Hippocampal formation (tissue), 2 donors: ENCODE measurements at regions not wholly inside any gene's neighbourhood (a gene's known extent, or its start where the extent isn't known, plus 50 kb on each side); places are given as distances from the start of the nearest gene placed in this dataset.

Source experiments
- DNase-seq, 2 donors: peaks; one replicate each; lab custom pipeline; 2025; lab: John Stamatoyannopoulos, UW

GRCh38 chr6:140320081-140321080 lies 945.9 kb upstream of the CITED2 start:
- no peak for DNase-seq

DNA sequence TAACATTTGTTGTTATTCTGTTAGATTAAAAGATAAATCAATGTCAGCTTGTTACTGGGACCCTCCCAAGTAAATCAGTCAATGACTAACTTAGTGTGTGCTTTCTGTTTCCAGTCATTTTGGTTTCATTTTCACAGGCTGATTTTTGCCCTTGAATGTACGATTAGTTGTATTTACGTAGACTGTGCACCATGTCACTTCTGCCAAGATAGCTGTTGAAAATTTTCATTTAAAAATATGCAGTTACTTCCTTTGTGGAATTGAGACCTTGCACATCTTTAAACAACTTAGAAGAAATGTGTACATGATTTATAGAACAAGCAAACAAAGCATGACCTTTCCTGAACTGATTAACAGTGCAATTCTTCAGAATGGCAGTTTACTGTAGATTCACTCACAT lies 944.8 kb upstream of the CITED2 start:
- no peak for DNase-seq

DNA sequence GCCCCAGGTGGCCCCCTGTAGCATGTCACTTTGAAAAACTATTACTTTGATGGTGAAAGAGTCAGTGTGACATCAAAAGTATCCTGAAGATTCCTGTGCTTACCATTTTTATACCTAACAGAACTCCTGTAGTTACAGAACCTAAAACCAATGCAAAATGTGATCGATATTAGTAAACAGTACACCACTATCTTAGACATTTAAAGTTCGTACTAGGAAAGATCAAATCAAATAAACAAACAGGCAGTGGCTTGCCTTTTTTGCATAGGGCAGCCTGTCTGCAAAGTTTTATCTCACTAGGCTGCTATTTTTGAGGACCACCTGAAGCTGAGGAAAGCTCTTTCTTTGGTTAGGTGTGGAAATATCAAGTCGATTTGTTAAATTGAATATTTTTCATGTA lies 944.0 kb upstream of the CITED2 start:
- no peak for DNase-seq

DNA sequence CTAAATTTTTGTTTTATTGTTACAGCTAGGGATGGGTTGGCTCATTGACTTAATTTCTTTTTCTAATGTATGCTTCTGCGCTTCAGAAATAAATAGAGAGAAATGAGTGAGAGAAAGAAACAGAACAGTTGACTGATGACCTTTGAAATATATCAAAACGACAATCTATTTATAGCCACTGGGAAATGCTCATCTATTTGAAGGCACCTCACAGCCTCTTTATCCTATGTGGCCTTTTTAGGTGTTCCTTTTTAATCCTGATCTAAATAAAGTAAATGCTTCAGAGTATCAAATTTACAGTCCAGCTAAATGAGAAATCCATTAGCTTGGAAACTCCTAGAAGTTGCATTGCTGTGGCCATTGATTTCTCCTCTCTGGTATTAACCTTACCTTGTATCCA lies 943.5 kb upstream of the CITED2 start:
- DNase-seq, result no peak

- no peak for DNase-seq
These were observed 942.5 kb upstream of the CITED2 start for GRCh38 chr6:140316966-140317365.

DNA sequence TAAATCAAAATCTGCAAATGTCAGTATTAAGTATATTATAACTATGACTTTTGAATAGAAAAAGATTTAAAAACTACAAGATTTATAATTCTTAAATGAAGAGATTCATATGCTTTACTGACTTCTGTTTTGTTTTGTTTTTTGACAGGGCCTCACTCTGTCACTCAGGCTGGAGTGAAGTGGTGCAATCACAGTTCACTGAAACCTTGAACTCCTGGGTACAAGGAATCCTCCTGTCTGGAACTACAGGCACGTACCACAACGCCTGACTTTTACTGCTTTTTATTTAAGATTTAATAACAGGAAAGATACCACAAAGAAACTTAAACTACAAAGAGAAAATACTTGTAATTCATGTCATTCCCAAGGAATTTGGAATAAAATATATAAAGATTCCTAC lies 940.2 kb upstream of the CITED2 start:
- no peak for DNase-seq

DNA sequence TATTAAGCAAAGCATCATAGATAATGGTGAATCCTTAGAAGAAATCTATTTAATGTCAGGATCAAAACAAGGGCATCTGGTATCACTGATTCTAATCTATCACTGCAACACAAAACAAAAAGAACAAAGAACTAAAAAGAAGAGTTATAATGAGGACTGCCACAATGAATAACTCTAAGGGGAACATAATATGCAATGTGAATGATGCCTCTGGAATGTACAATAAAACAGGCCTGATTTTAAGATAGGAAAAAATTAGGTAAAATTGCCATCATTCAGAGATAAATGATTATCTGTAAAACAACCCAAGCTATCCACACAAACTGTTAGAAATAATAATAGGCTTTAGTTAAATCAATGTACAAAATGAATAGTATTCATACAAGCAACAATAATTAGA lies 936.7 kb upstream of the CITED2 start:
- DNase-seq, result no peak

DNA sequence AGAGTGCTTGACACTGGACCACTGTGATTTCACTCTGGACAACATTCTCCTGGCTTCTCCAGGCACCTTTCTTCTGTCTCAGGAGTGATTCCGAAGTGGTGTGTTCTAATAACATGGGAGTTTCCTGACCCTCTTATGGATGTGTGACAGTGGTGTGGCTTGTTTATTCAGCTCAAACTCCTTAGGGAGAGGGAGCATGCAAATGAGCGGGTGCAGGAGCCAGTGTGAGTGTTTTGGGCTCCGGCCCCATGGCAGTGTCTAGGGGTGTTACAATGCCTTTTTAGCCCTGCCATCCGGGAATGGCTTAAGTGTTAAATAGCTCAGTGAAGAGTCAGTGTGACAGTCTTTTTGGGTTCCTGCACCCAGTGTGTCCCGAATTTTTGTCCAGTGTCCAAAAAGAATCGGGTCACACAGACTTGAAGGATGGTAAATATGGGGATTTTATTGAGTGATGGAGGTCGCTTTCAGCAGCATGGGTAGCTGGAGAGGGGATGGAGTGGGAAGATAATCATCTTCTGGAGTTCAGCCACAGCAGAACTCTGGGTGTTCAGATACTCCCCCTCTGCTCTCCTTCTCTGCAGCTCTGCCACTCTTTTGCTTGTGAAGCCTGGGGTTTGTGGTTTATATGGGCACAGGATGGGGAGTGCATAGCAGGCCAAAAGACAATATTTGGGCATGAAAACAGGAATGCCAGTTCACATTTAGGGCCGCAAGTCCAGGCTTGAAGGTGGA lies 928.9 kb upstream of the CITED2 start:
- DNase-seq, result no peak

GRCh38 chr6:140300331-140300730 lies 925.9 kb upstream of the CITED2 start:
- no peak for DNase-seq

DNA sequence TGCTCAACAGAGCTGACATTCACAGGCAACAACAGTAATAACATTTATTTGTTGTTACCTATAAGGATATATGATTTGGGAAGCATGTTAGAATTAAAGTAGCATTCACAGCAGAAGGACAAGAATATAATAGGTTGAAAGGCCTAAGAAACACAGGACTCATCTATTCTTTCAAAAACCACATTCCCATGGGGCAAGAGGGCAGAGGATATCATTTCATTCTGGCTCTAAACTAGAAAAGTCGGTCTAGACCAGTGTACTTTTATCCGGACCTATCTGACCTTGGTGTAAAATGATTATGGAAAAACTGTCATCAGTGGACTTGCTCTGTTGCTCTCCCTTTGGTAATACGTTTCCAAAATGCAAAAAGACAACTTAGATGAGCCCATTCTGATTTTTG lies 914.7 kb upstream of the CITED2 start:
- DNase-seq, result no peak

DNA sequence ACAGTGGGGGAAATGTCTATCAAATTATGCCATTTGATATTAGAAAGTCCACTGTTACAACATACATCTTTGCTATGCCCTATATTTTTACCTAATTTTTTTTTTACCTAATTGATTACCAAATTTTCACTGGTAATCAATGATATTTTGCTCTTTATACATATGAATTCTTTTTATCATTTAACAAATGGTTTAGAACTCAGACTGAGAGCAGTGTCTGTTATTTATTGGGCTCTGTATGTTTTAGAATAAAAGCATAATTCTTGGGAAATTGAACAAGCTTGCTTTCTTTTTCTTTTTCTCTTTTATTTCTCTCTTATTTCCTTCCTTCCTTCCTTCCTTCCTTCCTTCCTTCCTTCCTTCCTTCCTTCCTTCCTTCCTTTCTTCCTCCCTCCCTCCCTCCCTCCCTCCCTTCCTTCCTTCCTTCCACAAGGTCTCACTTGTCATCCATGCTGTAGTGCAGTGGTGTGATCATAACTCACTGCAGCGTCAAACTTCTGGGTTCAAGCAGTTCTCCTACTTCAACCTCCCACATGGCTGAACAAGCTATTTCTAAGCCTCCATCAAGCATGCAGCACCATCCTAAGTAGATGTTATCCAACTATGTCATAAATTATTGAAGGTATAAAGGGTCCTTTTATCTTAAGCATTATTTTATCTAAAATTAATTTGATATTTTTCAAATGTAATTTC lies 911.7 kb upstream of the CITED2 start:
- no peak for DNase-seq

DNA sequence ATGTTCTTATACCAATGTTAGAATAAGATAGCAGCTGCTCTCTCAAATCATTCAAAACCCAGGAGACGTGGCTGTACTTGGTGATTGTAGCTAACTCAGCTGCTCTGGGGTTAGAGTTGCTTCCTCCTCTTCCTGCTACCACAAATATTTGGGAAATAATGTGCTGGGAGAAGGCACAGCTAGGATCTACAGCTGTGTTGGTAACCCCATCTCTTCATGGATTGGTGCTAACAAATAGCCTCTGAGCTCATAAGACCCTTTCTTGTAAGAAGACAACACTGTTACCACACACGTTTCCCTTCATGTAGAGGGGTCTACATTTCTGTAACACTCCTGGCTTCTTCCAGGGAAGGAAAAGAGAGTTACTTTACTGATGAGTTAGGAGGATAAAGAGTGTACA lies 911.0 kb upstream of the CITED2 start:
- no peak for DNase-seq

DNA sequence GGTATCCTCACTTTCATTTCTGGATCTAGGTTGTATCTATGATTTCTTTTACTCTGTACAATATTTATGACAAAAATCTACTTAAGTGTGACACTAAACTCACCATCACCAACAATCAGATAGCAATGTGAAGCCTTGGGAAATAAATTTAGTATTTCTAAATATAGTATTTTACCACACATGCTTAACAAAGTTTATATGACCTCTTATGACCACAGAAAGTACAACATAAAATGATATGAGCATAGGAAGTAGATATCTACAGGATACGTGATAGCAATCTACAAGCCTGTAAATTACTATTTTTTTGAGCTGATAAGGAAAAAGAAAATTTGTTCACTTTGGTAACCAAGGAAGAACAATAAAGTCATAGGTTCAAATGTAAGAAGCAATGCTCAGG lies 910.4 kb upstream of the CITED2 start:
- DNase-seq, result no peak

DNA sequence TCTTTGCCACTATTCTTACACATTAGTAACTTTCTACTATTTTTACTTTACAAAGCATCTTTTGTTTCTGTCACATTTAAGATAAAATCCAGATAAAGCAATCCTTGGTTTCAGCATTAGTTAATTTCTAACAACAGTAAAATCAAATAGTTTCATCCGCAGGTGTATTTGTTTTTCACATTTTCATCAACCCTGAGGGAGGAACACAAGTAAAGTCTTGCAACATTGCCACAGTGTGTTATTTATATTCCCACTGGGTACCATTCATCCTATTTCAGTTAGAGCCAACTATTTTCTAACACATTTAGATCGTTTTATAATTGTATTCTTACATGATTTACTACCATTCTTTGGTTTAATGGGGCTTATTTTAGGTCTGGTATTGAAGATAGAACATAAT lies 908.7 kb upstream of the CITED2 start:
- no peak for DNase-seq

DNA sequence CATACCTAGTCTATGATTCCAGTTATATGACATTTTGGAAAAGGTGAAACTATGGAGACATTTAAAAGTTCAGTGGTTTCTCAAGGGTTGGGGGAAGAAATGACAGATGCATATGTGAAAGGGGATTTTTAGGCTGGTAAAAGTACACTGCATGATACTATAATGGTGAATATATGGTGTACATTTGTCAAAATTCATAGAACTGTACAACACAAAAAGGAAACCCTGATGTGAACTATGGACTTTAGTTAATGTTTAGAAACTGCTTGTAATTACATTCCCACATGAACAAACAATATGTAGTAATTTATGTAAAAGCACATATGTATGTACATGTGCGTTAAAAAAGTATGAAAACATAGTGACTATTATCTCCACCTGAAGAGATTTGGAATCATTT lies 907.3 kb upstream of the CITED2 start:
- DNase-seq, result no peak

DNA sequence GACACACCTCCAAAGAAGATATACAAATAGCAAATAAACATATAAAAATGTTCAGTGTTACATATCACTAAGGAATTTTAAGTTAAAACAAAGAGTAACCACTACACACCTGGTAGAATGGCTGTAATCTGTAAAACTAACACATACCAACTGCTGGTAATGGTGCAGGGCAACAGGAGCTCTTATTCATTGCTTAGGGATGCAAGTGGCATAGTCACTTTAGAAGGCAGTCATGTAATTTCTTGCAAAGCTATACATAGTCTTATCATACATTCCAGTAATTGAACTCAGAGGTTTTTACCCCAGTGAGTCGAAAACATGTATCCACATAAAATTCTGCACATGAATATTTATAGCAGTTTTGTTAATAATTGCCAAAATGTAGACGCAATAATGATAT lies 906.8 kb upstream of the CITED2 start:
- no peak for DNase-seq

- DNase-seq, result no peak
These were observed 902.3 kb upstream of the CITED2 start for GRCh38 chr6:140276719-140277118.

- no peak for DNase-seq
These were observed 901.7 kb upstream of the CITED2 start for GRCh38 chr6:140276133-140276532.

DNA sequence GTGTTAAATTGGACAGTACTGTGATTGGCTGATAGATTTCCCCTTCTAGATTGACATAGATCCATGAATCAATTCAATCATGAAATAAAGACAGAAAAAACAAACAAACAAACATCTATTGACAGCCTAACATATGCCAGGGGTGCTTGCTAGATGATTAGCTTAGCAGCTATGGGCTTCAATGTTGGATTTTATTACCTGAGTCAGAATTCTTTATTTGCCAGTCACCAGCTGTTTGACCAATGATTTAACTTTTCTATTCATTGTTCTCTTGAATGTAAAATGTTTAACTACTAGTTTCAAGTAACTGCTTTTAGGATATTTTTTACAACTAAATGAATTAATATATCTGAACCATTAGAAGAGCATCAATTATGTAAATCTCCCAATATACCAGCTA lies 901.3 kb upstream of the CITED2 start:
- DNase-seq, result no peak

DNA sequence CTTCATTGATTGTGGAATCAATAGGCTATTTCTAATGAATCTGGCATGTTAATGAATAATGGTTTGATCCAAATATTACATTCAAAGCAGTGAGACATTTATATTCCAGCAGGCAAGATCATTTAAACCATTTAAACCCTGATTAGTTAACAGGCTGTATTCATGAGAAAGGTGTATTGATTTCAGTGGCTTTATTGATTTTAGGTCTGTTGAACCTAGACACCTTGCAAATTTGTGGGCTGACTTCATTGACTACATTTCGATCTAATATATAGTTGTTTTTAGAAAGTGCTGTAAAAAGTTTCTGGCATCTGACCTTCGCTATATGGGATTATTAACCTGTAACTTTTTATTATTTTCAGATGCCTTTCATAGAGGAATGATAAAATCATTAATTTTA lies 900.1 kb upstream of the CITED2 start:
- DNase-seq, result no peak

GRCh38 chr6:140271759-140272377 lies 897.4 kb upstream of the CITED2 start:
- no peak for DNase-seq

DNA sequence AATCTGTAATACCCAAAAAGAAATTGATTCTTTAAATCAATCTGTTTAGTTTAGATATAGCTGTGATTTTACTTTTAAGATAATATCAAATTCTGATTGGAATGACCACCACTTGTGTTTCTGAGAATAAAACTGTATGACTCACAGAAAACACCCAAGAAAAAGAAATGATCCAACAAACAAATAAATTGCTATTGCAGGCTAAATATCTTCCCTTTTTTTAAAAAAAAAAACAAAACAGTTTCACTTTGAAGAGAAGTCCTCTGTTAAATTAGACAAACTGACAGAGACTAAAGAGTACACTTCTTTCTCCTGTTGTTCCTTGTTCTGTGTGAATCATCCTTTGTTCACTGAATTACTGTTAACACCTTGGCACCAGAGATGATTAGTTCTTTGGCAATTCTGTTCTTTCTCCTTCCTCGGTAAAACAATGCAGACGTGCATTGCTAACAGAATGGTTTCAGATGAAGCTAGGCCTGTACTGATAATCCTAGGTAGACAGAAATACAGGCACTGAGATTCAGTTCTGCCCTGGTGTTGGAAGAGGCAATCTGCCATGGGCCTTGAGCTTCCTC lies 895.2 kb upstream of the CITED2 start:
- no peak for DNase-seq
